ENCODE measurements at regions not wholly inside any gene's neighbourhood (a gene's known extent, or its start where the extent isn't known, plus 50 kb on each side); places are given as distances from the start of the nearest gene placed in this dataset.

DNA sequence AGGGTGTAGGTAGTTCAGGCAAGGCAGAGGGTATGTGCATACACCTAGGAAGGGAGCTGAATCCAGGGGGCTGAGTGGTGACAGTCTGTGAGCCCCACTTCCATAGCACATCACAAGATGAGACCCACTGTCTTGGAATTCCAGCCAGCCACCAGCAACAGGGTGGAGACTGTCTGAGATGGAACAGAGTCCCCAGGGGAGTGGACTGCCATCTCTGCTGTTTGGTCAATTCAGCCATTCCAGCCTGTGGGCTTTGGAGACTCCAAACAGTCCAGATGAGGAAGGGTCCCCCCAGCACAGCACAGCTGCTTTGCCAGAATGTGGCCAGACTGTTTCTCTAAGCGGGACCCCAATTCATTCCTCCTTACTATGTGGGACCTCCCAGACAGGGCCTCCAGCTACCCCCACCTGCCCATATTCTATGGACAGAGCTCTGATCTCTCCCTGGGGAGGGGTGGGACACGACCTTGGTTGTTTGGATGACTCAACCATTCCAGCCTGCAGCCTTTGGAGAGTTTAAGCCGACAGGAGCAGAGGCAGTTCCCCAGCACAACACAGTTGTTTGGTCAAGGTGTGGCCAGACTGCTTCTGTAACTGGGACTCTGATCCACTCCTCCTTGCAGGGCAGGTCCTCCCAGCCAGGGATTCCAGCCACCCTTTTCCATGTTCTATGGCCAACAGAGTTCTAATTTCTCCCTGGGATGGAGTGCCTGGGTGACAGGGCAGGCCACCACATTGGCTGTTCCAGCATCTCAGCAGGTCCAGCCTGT is 178.0 kb downstream of the RND3 start:
- no peak for DNase-seq

DNA sequence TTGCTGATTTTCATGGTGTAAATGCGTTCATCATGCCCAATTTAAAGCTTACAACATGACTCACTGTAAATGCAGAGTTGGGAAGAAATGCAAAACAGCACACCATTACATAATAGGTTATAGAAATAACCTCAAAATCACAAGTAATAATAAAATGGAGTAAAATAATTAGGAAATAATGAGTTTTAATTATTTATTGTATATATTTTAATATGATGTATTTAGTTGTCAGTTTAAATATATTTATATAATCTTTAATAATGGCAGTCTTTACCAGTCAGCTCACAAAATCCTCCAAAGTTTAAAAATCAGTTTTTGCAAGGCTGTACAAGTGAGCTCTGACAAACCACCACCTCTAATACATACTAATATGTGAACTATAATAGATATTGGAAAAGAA is 180.2 kb downstream of the RND3 start:
- DNase-seq: no peak

DNA sequence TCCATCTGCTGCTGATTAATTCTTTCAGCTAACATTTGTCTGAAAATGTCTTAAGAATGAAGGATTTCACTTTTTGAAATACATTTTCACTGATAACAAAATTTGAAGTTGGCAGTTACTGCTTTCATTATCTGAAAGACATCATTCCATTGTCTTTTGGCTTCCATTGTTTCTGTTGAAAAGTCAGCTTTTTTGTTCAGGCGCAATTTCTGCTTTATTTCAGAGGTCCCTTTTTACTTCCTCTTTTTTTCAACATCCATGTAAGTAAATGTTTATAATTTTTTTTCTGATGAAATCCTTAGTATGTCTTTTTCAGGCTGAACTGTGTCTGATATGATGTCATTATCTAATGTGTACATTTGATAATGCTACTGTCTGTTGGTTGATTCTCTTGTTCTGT is 184.2 kb downstream of the RND3 start:
- no peak for DNase-seq

DNA sequence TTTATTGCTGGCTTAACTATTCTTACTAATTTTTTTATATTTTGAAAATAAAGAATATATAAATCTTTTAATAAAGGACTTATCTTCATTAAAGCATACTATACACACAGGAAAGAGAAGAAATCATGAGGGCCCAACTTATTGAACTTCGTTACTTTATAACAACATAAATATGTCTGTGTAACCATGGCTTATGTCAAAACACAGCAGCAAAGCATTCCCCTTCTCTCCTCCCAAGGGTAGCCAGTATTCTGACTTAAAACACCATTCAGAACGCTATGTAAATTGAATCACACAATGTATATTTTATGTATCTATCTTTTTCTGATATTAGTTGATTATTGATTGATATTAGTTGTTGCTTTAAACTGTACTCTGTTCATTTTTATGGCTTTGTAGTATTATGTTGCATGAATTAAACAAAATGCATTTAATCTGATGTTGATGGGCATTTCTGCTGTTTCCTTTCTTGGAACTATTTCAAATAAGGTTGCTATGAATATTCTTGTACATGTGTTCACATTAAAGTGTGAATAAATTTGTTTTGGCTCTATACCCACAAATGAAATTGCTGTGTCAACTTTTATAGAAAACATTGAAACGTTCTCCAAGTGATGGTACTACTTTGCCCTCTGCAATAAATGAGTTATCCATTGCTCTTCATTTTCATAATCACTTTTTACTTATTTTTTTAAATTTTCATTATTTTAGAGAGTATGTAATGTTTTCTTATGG is 188.7 kb downstream of the RND3 start:
- DNase-seq: no peak

DNA sequence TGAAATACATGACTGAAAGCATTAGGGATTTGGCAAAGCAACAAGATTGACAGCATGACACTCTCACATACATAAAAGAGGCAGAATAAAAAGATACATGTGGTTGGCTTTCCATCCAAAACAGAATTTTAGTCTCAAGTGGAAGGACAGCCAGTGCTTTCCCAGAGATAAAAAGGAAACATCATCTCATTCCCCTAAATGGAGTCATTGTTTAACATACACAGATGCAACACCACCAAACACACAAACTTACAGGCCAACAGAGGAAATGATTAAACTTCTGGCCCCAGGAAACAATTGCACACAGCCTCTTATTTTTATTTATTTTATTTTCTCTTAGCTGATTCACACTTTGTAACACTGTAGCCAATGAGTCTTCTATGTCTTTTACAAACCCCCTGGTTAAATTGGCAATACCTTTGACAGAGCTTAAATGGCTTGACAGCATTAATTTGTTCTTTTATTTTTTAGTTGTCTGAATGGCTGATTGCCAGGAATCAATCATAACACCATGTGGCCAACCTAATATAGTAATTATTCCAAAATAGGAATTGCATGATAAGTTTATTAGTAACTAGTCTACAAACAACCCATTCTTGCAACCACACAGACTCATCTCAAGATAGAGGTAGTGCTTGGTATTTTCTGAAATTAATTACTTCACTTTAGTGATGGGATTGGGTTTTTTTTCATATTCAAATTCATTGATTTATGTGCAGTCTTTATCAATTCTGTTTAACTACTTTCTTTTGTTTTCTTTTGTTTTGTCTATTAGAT is 190.5 kb downstream of the RND3 start:
- peak; percentile 76 to 89 for DNase-seq

DNA sequence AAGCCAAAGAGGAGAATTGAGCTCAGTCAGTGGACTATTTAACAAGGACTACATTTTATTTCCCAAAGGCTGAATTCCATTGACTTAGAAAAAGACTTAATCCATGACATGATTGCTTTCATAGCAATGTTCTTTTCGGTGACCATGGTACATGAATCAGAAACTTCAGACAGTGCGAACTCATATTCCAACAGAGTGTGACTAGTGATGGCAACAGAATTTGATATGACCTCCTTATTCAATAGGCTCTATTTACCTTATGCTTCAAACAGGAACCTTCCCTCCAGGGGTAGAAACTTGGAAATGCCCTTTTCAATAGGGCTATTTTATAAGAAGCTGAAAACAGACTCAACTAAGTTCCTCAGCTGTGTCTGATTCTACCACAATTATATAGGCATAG is 191.9 kb downstream of the RND3 start:
- DNase-seq: no peak

DNA sequence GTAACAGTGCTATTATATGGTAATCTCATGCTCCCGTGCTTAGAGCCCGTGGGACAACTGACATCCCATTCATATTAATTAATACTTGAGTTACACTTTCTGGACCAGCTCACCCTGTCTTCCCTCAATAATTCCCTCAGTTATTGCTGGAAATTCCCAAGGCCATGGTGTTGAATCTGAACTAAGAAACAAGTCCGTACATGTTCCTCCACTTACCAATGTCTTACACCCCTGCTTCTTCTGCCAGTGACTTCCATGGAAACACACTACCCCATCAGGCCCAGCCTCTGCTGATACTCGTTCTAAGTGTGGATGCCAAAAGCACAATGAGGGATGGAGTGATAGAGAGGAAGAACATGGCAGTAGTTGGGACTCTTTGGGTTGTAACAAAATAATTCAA is 193.7 kb downstream of the RND3 start:
- no peak for DNase-seq

DNA sequence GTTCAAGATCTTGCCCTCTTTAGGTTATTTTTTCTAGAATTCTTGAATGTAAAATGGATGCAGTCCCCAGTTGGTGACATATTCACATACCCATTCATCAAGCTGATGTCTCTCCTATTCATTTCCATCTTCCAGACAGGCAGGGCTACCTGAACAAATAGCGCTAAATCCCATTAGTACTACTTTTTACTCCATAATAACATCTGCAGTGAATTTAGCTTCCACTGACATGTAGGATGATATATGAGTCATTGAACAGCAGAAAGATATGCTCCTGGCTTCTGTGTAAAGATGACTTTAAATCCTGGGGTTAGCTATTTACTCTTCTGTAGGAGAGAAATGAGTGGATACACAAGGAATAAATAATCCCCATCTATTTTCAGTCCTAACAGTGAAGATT is 194.7 kb downstream of the RND3 start:
- no peak for DNase-seq

DNA sequence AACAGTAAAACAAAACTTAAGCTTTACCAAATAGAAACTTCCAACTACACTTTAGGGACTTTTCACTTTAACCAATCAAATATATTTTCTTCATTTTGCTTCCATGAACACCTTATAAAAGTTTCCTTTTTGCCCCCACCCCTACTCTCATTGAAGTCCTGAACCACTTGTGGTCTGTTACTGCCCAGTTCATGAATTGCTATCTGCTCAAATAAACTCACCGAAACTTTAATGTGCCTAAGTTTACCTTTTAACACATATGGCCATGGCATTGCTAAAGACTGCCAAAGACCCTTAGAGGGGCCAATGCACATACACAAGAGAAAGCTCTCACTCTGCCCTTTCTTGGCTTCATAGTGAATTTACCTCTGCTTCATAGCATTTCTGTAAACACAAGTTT is 195.3 kb downstream of the RND3 start:
- no peak for DNase-seq

DNA sequence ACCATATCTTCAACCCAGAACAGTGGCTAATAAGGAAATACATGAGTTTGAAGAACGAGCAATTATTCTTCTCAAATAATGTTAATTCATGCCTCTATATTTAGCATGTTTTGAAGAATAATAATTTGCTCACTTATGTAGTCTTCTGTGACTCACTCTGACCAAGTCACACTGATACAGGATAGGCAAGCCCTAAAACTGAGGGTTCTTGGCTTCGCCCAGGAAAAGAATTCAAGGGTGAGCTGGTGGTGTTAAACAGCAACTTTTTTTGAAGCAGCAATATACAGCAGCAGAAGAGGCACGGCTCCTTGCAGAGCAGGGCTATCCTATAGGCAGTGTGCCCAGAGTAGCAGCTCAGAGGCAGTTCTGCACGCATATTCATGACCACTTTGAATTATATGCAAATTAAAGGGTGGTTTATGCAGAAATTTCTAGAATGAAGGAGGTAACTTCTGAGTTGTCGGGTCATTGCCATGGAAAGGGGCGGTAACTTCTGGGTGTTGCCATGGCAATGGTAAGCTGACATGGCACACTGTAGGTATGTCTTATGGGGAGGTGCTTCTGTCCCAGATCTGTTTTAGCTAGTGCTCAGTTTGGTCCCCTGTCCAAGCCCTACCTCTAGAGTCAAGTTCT is 200.6 kb downstream of the RND3 start:
- no peak for DNase-seq

DNA sequence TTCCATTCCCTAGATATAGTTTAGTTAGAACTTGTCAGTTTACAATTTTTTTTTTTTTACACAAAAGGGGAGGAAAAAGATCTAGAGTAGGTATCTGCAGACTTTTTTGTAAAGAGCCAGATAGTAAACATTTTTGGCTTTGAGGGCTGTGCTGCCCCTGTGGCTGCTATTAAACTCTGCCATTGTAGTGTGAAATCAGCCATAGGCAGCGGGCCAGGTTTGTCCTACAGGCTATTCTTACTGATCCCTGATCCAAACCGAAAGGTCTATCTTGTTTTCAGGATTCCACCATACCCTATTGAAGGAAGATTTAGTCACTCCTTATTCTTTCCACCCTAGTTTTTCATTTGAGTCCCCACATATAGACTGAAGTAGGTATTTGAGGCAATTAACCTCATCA is 203.4 kb downstream of the RND3 start:
- DNase-seq: peak in 1 of 2 experiments; percentile 24

DNA sequence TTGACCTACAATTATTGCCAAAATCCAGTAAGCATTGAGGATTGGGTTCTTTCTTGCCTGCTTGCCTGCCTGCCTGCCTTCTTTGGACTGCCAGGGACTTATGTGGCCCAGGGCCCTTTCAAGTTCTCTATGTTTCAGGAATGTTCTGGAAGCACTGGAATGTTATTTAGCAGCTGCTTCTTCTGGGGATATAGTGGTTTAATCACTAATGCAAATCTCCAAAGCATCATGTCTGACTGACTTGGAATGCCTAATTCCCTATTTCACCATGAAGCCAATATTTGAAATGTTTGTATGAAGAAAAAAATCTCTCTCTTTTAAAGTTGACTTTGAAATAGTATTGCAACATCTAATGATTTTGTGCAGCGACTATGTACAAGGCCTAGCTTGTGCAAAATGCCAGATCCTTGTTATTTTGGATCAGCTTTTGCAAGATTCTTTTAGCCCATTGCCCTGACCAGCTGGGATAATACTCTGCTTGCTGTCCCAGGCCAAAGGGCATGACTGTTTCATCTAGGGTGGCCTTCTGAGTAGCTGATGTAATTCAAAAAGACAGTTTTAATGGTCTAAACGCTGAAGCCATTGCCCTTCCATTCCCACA is 204.6 kb downstream of the RND3 start:
- no peak for DNase-seq

DNA sequence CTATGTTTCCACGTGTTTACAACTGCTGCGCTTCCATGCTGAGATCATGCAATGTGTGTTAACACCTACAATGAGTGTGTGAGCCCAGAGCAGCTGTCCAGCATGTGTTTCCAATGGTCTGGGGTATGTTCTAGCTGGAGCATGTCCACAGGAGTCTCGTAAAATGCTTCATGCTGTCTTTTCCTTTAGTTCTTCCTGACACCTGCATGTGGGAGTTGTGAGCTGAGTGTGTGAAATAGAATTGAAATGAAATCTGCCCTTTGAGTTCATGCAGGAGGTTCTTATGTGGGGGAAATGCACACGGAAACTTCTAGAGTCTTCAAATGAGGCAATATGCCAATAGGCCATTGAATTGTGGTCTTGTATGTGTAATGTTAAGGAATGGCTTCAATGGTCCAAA is 205.1 kb downstream of the RND3 start:
- no peak for DNase-seq

DNA sequence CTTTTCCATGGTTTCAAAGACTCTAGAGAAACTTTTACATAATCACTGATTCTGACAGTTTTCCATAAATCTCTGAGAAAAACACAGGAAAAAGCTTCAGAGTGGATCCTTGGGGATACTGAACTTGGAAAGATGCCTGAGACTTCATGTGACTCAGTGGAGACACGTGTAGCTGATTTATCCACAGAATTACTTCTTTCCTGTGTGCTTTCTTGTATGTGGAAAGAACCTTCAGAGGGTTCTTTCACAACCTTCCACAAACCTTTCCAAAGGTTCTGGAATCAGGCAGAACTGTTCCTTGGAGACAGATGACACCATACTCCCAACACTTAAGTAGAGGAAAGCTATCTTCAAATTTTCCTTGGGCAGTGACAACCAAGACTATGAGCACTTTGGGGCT is 207.2 kb downstream of the RND3 start:
- no peak for DNase-seq

DNA sequence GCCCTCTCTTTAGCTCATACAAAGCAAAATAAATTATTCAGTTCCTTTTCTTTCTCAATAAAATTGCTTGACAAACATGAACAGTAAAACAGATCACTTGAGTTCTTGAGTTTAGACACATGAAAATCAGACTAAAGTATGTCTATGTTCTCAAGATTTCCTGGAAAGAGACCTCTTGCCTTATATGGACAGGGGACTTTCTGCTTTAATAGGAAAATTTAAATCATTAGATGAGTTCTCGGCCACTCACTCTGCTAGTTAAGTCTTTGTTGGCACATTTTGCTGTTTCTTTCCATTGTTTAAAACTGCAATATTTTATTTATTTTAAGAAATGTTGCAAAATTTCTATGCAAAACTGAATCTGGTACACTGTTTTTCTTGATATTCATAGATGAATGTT is 207.8 kb downstream of the RND3 start:
- no peak for DNase-seq

DNA sequence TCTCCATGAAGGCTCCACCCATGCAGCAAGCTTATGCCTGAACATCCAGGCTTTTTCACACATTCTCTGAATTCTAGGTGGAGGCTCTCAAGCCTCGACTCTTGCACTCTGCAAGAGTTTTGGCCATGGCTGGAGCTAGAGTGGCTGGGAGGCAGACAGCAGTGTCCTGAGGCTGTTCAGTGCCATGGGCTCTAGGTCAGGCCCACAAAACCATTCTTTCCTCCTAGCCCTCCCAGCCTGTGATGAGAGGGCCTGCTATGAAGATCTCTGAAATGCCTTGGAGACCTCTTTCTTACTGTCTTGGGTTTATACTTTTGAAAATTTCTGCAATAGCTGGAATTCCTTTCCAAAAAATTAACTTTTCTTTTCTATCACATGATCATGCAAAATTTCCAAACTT is 210.7 kb downstream of the RND3 start:
- DNase-seq: no peak

DNA sequence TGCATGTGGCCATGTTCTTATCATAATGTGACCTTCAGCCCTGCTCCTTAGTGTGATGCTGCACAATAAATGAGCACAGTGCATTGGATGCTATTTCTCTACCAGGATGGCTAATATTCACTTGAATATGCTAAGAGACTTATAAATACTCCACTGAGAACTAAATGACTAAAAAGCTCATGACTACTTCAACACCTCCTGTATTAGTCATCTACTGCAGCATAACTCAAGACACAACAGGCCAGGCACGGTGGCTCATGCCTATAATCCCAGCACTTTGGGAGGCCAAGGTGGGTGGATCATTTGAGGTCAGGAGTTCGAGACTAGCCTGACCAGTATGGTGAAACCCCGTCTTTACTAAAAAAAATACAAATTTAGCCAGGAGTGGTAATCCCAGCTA is 213.4 kb downstream of the RND3 start:
- no peak for DNase-seq

DNA sequence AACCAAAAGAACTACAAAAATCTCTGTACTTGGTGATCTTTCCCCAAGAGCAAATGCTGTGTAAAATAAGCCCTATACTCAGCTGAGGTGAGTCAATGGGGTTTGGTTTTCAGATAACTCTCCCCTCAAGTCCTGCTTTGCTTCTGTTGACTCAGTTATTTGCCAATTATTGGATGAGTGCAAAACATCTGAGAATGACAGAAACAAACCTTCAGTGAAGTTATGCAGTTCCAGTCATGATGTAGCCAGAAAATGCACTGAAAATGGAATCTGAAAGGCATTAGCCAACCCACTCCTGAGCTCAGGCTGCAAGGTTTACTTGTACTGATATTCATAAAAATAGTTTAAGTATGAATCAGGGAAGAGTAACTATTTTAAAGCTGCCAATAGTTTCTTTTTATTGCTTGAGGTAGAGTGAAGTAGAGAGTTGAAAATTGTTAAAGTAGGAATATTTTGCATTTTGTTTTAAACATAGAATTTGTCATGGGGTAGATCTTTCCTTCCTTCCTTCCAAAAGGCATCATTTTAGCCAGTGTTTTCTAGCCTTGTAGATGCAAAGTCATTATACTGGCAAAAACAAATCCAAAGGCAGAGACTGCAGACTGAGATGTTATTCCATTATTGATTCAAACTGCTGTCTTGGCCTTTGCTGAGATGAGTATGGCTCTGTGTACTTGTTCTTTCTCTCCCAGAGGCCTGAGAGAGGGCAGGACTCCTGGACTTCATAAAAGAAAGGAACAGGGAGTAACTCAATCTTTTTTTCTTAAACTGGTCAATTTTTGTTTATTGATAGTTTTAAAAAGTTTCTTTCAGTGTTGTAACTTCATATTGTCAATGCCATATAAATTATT is 215.3 kb downstream of the RND3 start:
- DNase-seq: no peak

DNA sequence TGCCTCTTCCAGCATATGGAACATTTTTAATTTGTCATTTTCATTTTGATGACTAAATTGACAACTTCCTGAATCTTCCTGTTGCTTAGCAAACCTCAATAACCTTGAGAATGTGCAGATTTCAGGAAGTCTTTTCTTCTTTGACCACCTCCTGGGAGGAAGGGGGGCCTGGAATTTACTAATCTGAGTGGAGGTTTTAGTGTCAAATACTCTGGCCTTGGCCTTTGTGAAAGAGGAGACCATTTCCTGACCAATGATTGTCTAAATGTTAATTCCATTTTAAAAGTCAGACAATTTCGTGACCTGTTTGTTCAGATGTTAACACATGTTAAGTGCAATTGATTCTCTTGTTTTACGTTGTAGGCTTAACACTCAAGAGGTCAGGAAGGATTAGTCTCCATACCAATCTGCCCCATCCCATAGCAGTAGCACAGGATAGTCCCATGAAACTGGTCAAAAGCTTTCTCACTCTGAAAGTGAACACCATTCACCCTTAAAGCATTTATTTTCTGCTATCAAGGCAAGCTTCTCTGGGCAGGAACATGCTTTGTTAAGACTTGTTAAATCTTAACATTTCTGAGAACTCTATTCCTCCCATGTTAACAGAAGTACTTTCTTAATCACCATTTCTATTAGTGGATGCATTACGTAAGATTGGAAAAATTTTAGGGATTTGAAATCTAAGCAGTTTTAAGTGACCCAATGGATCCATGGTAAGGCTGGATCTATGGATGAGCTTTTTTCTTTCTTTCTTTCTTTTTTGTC is 219.6 kb downstream of the RND3 start:
- no peak for DNase-seq

DNA sequence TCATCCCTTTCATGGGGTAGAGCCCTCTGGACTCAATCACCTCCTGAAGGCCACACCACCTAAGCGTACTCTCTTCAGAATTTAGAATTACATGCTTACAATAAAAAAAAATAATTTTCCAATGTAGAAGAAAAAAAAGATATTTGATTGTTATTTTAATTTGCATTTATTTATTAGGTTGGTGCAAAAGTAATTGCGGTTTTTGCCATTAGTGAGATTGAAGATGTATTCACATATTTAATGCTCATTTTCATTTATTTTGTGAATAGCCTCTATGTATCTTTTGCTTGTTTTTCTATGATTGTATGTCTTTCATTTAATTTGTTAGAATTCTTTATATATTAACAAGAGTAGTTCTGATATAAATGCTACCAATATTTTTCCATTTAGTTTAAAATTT is 220.5 kb downstream of the RND3 start:
- DNase-seq: no peak

DNA sequence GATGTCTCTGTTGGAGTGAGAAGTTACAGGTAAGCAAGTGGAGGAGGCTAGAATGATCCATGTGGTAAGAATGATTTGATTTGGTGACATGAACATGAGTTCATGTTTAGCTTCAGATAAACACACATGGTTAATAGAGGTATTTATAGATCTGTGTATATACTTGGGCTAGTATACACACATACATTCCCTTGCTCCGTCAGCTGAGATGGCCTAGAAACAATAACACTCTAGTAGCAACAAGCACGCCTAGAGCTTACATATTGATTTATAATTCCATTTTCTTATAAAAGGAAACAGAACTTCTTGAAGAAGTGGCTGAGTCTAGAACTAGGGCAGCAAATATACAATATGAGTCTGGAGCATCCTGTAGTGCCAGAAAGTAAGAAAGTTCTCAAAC is 223.0 kb downstream of the RND3 start:
- DNase-seq: no peak
